HUES64 (cell line): ENCODE measurements at regions not wholly inside any gene's neighbourhood (a gene's known extent, or its start where the extent isn't known, plus 50 kb on each side); places are given as distances from the start of the nearest gene placed in this dataset.
"Not testable (repeated sequence)": the region's sequence is repeated elsewhere in the genome, so short reads cannot be mapped to it uniquely, and the experiment has no call there.

Source experiments
- H3K27ac ChIP-seq: 2 replicates; pipeline ENCODE4 v1.7.0; 2013; ENCODE audit warnings: low read depth, low read length, inconsistent platforms
- H3K27me3 ChIP-seq: 2 replicates; pipeline ENCODE4 v1.6.1; 2013; ENCODE audit warnings: mild to moderate bottlenecking, low read length; ENCODE audit not compliant: insufficient read depth
- H3K36me3 ChIP-seq: 2 replicates; pipeline ENCODE4 v1.6.1; 2013; ENCODE audit warnings: mild to moderate bottlenecking, low read length; ENCODE audit not compliant: insufficient read depth
- H3K4me1 ChIP-seq: 2 replicates; pipeline ENCODE4 v1.6.1; 2013; ENCODE audit warnings: mild to moderate bottlenecking, low read length, moderate library complexity; ENCODE audit not compliant: insufficient read depth
- H3K4me3 ChIP-seq: 2 replicates; pipeline ENCODE4 v1.5.1; 2013; ENCODE audit warnings: mild to moderate bottlenecking, low read length, moderate library complexity
- H3K9ac ChIP-seq: 2 replicates; pipeline ENCODE4 v1.6.1; 2013; ENCODE audit warnings: mild to moderate bottlenecking, low read depth, low read length
- H3K9me3 ChIP-seq: 2 replicates; pipeline ENCODE4 v1.6.1; 2013; ENCODE audit warnings: low read depth, low read length; ENCODE audit not compliant: insufficient read depth
- WGBS: fragments of 150-250, 120-280 bp; methylation state at CpG from one replicate; pipeline ENCODE4 v1.1.7; 2013; ENCODE audit warnings: missing lambda C conversion rate; 5-methylcytosine and 5-hydroxymethylcytosine counted together

GRCh38 chr7:97928844-97929243 lies 56.6 kb upstream of the ASNS start:
- H3K9ac ChIP-seq, H3K9me3 ChIP-seq, H3K27ac ChIP-seq, H3K4me1 ChIP-seq, H3K4me3 ChIP-seq, H3K27me3 ChIP-seq, H3K36me3 ChIP-seq: not testable (repeated sequence)
- WGBS = 82% methylated on average over 6 of the region's 6 CpGs

GRCh38 chr7:97927790-97928748 lies 55.9 kb upstream of the ASNS start:
- H3K27ac ChIP-seq, H3K27me3 ChIP-seq, H3K9me3 ChIP-seq, H3K36me3 ChIP-seq, H3K9ac ChIP-seq, H3K4me1 ChIP-seq: not testable (repeated sequence)
- peak overlapping the region; percentile 61 for H3K4me3 ChIP-seq
- WGBS = 2% methylated on average over 74 of the region's 80 CpGs
